TTC549 (cell line): ENCODE measurements at regions not wholly inside any gene's neighbourhood (a gene's known extent, or its start where the extent isn't known, plus 50 kb on each side); places are given as distances from the start of the nearest gene placed in this dataset.
"Not testable (repeated sequence)": the region's sequence is repeated elsewhere in the genome, so short reads cannot be mapped to it uniquely, and the experiment has no call there.

Experiments used
- FAIRE-seq: peaks from 2 replicates; lab custom pipeline; 2012; peaks lifted over from hg19 to GRCh38; lab: Jason Lieb, UNC

GRCh38 chr17:14621826-14622614 is 321.1 kb downstream of the HS3ST3B1 start:
- FAIRE-seq, result no peak

GRCh38 chr17:14619821-14620220 is 318.9 kb downstream of the HS3ST3B1 start:
- no peak for FAIRE-seq

GRCh38 chr17:14616528-14616927 is 315.6 kb downstream of the HS3ST3B1 start:
- FAIRE-seq, result no peak

GRCh38 chr17:14605267-14605599 is 304.4 kb downstream of the HS3ST3B1 start:
- no peak for FAIRE-seq

GRCh38 chr17:14604591-14605266 is 303.8 kb downstream of the HS3ST3B1 start:
- no peak for FAIRE-seq

GRCh38 chr17:14596224-14596623 is 295.3 kb downstream of the HS3ST3B1 start:
- FAIRE-seq, result no peak

GRCh38 chr17:14595656-14596055 is 294.8 kb downstream of the HS3ST3B1 start:
- no peak for FAIRE-seq

- FAIRE-seq, result no peak
These were observed 293.8 kb downstream of the HS3ST3B1 start for GRCh38 chr17:14594690-14595089.

- FAIRE-seq, result no peak
These were observed 293.1 kb downstream of the HS3ST3B1 start for GRCh38 chr17:14593956-14594355.

GRCh38 chr17:14590459-14591250 is 289.8 kb downstream of the HS3ST3B1 start:
- FAIRE-seq, result no peak

GRCh38 chr17:14585099-14585498 is 284.2 kb downstream of the HS3ST3B1 start:
- FAIRE-seq, result no peak

GRCh38 chr17:14582996-14583395 is 282.1 kb downstream of the HS3ST3B1 start:
- no peak for FAIRE-seq

- FAIRE-seq, result no peak
These were observed 280.4 kb downstream of the HS3ST3B1 start for GRCh38 chr17:14581186-14581830.

- FAIRE-seq, result no peak
These were observed 279.6 kb downstream of the HS3ST3B1 start for GRCh38 chr17:14580499-14580898.

- no peak for FAIRE-seq
These were observed 278.8 kb downstream of the HS3ST3B1 start for GRCh38 chr17:14579716-14580115.

GRCh38 chr17:14575471-14575953 is 274.6 kb downstream of the HS3ST3B1 start:
- no peak for FAIRE-seq

GRCh38 chr17:14560325-14560724 is 259.4 kb downstream of the HS3ST3B1 start:
- FAIRE-seq, result not testable (repeated sequence)

GRCh38 chr17:14559264-14560119 is 258.6 kb downstream of the HS3ST3B1 start:
- FAIRE-seq, result no peak

- no peak for FAIRE-seq
These were observed 256.6 kb downstream of the HS3ST3B1 start for GRCh38 chr17:14557480-14557879.

GRCh38 chr17:14553847-14554246 is 253.0 kb downstream of the HS3ST3B1 start:
- FAIRE-seq, result no peak

GRCh38 chr17:14552306-14552705 is 251.4 kb downstream of the HS3ST3B1 start:
- FAIRE-seq, result no peak
